Tibial nerve (tissue), 4 donors: ENCODE measurements at regions not wholly inside any gene's neighbourhood (a gene's known extent, or its start where the extent isn't known, plus 50 kb on each side); places are given as distances from the start of the nearest gene placed in this dataset.

Experiments
- EP300 ChIP-seq, 2 donors: sonication (generic); formaldehyde crosslinking; IDR thresholded peaks; one replicate each; pipeline ENCODE4 v1.6.1; 2017; ENCODE audit warnings: antibody characterized with exemption in 2 of 2, mild to moderate bottlenecking in 1 of 2
- POLR2A ChIP-seq, 2 donors: fragments of 450-650 bp; IDR thresholded peaks; one replicate each; pipeline ENCODE4 v1.6.1; 2017; ENCODE audit warnings: antibody characterized with exemption in 2 of 2, mild to moderate bottlenecking in 2 of 2, moderate library complexity in 2 of 2
- TF ChIP-seq, protein P1 (sequence below), 5 experiments: fragments of 200-600 bp in 3 of 5; fragments of 450-650 bp in 2 of 5; sonication (generic) in 3 of 5; IDR thresholded peaks; one replicate each; pipeline ENCODE4 v1.5.1; 2016 to 2019; ENCODE audit warnings: antibody characterized with exemption in 5 of 5, mild to moderate bottlenecking in 3 of 5, moderate library complexity in 2 of 5

DNA sequence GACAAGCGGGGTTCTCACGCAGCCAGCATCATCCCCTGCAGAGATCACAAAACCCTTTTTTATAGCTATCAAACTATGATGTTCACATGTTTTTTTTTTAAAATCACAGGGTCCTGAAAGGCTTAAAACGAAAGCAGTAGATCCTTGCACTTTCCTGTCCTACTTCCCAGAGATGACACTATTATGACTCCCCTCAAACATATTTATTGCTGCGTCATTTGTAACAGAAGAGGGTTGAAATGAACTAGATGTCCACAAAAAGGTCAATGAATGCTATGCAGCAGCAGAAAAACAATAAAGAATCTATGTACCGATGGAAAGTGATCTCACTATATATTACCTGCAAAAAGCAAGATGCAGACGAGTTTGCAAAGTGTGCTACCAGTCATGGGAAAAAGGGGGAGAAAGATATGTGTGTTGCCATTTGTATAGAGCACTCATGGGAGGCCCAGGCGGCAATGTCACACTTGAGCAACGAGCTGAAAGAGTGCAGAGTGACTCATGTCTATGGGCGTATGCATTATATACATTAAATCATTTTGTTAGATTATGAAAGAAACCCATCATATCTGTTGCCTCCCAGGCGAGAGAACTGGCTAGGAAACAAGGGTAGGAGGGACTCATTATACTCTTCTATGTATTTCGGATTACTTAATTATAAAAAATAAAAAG is 68.9 kb upstream of the PARP1 start:
- TF ChIP-seq, protein P1, sequence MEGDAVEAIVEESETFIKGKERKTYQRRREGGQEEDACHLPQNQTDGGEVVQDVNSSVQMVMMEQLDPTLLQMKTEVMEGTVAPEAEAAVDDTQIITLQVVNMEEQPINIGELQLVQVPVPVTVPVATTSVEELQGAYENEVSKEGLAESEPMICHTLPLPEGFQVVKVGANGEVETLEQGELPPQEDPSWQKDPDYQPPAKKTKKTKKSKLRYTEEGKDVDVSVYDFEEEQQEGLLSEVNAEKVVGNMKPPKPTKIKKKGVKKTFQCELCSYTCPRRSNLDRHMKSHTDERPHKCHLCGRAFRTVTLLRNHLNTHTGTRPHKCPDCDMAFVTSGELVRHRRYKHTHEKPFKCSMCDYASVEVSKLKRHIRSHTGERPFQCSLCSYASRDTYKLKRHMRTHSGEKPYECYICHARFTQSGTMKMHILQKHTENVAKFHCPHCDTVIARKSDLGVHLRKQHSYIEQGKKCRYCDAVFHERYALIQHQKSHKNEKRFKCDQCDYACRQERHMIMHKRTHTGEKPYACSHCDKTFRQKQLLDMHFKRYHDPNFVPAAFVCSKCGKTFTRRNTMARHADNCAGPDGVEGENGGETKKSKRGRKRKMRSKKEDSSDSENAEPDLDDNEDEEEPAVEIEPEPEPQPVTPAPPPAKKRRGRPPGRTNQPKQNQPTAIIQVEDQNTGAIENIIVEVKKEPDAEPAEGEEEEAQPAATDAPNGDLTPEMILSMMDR (IDR thresholded peaks at IDR 0.05): no peak
- no peak for TF ChIP-seq POLR2A (IDR thresholded peaks at IDR 0.05)
- TF ChIP-seq EP300 (IDR thresholded peaks at IDR 0.05): no peak
